ENCODE measurements at regions not wholly inside any gene's neighbourhood (a gene's known extent, or its start where the extent isn't known, plus 50 kb on each side); places are given as distances from the start of the nearest gene placed in this dataset.
A peak's percentile ranks its signal among the peaks of the same experiment; 100 is the strongest.

DNA sequence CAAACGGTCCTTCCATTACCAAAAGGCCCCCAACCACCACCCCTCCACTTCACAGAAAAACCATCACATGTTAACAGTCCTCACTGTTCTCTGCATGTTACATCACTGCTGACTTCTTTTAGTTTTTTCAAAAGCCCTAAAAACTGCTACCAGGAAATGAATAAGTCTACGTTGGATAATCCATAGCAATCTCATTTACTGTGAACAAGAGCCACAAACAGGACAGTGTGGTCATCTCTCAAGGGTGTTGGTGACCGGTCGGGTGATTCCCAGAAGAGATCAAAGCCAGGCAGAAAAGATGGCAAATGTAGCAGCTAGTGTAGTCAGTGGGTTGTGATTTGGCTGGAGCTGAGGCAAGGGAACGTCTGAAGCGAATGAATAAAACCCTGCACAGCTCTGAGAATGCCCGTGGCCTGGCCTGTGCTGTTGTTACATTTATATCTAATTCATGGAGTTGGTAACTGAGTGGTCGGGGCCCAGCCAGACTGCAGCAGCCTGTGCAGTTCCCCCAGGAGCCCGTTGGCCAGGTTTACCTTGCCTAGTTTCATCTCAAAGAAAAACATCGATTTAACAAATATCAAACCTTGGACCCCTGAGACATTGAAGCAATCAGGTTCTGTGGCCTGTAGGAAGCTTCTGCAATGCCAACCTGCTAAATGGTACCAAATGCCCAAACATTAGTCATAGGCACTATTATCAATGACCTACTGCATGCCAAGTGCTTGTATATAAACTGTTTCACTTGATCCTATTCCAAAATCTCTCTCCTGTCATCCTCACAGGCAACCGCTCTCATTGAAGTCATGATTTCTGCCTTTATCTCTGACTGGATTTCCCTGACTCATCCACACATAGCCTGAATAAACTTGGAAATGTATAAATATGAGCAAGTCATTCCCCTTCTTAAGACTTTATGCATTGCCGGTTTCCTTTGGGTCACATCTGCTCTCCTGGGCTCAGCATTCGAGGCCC, 153.8 kb upstream of the SERP2 start:
- Histone ChIP-seq H3K27me3 (ENCODE audit: control insufficient read depth, insufficient read depth, low read length) (no peaks in the 10 kb centered on the region), H3K36me3 (ENCODE audit: control insufficient read depth in 2 of 3, insufficient read depth in 3 of 3, low read length in 3 of 3) (no peaks in the 10 kb centered on the region), H3K9ac (ENCODE audit: low read length in 3 of 3) (no peak overlapping the region), H3K4me3 (ENCODE audit: low read length in 3 of 3) (no peak overlapping the region), H3K4me1 (ENCODE audit: control insufficient read depth in 2 of 3, insufficient read depth in 2 of 3, low read depth in 1 of 3, low read length in 3 of 3) (no peaks in the 10 kb centered on the region), H3K9me3 (ENCODE audit: control insufficient read depth in 2 of 3, insufficient read depth in 1 of 3, low read length in 3 of 3) (no peaks in the 10 kb centered on the region), H3K27ac (ENCODE audit: low read depth in 2 of 2, low read length in 2 of 2) (no peak overlapping the region)
- FAIRE-seq, result no peak
- no peak for TF ChIP-seq CTCF (IDR thresholded peaks at IDR 0.05; ENCODE audit: borderline replicate concordance, extremely low read depth, insufficient read depth)
- intact Hi-C loops (cut with DNase I), result no loop called here
- DNase-seq, result no peak

GRCh38 chr13:44220948-44221347, 152.7 kb upstream of the SERP2 start:
- FAIRE-seq (no peak), DNase-seq (no peak)
- Histone ChIP-seq H3K4me3 (ENCODE audit: low read length in 3 of 3) (no peak overlapping the region), H3K27ac (ENCODE audit: low read depth in 2 of 2, low read length in 2 of 2) (peak overlapping the region in 1 of 2 donors; percentile 34), H3K27me3 (ENCODE audit: control insufficient read depth, insufficient read depth, low read length) (no peaks in the 10 kb centered on the region), H3K4me1 (ENCODE audit: control insufficient read depth in 2 of 3, insufficient read depth in 2 of 3, low read depth in 1 of 3, low read length in 3 of 3) (no peaks in the 10 kb centered on the region), H3K36me3 (ENCODE audit: control insufficient read depth in 2 of 3, insufficient read depth in 3 of 3, low read length in 3 of 3) (no peaks in the 10 kb centered on the region), H3K9me3 (ENCODE audit: control insufficient read depth in 2 of 3, insufficient read depth in 1 of 3, low read length in 3 of 3) (no peaks in the 10 kb centered on the region), H3K9ac (ENCODE audit: low read length in 3 of 3) (no peak overlapping the region)
- intact Hi-C loops (cut with DNase I), result no loop called here
- no peak for TF ChIP-seq CTCF (IDR thresholded peaks at IDR 0.05; ENCODE audit: borderline replicate concordance, extremely low read depth, insufficient read depth)

DNA sequence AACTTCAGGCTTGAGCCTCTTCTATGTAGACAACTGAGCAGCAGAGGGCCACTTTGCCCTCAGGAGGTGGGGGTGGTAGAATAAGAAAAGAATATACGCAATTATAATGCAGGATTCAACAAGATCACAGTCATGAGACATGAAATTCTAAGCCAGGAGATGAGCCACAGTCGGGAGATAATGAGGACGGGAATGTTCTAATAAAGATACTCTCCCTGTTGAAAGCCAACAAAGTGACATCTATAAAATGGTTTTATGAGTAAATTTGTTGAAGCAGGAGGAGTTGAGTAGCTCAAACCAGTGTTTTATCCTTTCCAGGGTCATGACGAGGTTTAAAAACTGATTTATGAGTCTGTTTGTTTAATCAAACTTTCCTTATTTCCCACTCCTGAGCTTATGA, 152.0 kb upstream of the SERP2 start:
- Histone ChIP-seq H3K27me3 (ENCODE audit: control insufficient read depth, insufficient read depth, low read length) (no peaks in the 10 kb centered on the region), H3K4me1 (ENCODE audit: control insufficient read depth in 2 of 3, insufficient read depth in 2 of 3, low read depth in 1 of 3, low read length in 3 of 3) (no peaks in the 10 kb centered on the region), H3K27ac (ENCODE audit: low read depth in 2 of 2, low read length in 2 of 2) (no peak overlapping the region), H3K9ac (ENCODE audit: low read length in 3 of 3) (no peak overlapping the region), H3K36me3 (ENCODE audit: control insufficient read depth in 2 of 3, insufficient read depth in 3 of 3, low read length in 3 of 3) (no peaks in the 10 kb centered on the region), H3K9me3 (ENCODE audit: control insufficient read depth in 2 of 3, insufficient read depth in 1 of 3, low read length in 3 of 3) (no peaks in the 10 kb centered on the region), H3K4me3 (ENCODE audit: low read length in 3 of 3) (no peak overlapping the region)
- intact Hi-C loops (cut with DNase I), result no loop called here
- no peak for TF ChIP-seq CTCF (IDR thresholded peaks at IDR 0.05; ENCODE audit: borderline replicate concordance, extremely low read depth, insufficient read depth)
- no peak for DNase-seq
- FAIRE-seq, result no peak

Data from kidney (tissue), 13 donors.